Caco-2 (cell line): ENCODE measurements at regions not wholly inside any gene's neighbourhood (a gene's known extent, or its start where the extent isn't known, plus 50 kb on each side); places are given as distances from the start of the nearest gene placed in this dataset.

Experiments
- BruUV-seq: library from RNA; stranded (reverse); fragments of 400-500 nt; replicated peaks from 2 replicates; lab custom pipeline; 2021; lab: Mats Ljungman, UMichigan
- CTCF ChIA-PET: fragments of 300-600 bp; sonication (Branson Sonifier 250); formaldehyde crosslinking; loops from one replicate; lab custom pipeline; 2022; ENCODE audit warnings: antibody characterized with exemption; lab: Charles Lee
- POLR2A ChIA-PET: fragments of 300-600 bp; sonication (Branson Sonifier 250); formaldehyde crosslinking; loops from one replicate; lab custom pipeline; 2022; ENCODE audit warnings: antibody characterized with exemption; lab: Charles Lee
- DNase-seq, 2 experiments: peaks; one replicate each; pipeline versions ENCODE4 v3.0.0 to v3.0.0-alpha.2; 2020 to 2022
- H3K27me3 ChIP-seq: replicated peaks from 2 replicates; pipeline ENCODE4 v1.6.0; 2011; ENCODE audit warnings: low read length; ENCODE audit not compliant: control insufficient read depth, insufficient read depth
- H3K36me3 ChIP-seq: 2 replicates; pipeline ENCODE4 v1.5.1; 2011; ENCODE audit warnings: low read length; ENCODE audit not compliant: control insufficient read depth, insufficient read depth
- H3K4me1 ChIP-seq: fragments of 250-450 bp; sonication (Bioruptor Pico); 2 replicates; pipeline ENCODE4 v1.5.1; 2020; ENCODE audit warnings: mild to moderate bottlenecking
- H3K4me3 ChIP-seq: 2 replicates; pipeline ENCODE4 v1.5.1; 2011; ENCODE audit warnings: low read depth, mild to moderate bottlenecking, control low read depth, low read length
- H3K9me3 ChIP-seq: fragments of 250-450 bp; sonication (Bioruptor Pico); 2 replicates; pipeline ENCODE4 v1.5.1; 2020; ENCODE audit warnings: mild to moderate bottlenecking, moderate library complexity
- H3K27ac Mint-ChIP-seq: one replicate; pipeline ENCODE4 v1.8.0; 2022; ENCODE audit warnings: mixed read lengths; ENCODE audit not compliant: unreplicated experiment
- H3K27me3 Mint-ChIP-seq: one replicate; pipeline ENCODE4 v1.8.0; 2022; ENCODE audit warnings: mixed read lengths; ENCODE audit not compliant: insufficient read depth, unreplicated experiment
- H3K36me3 Mint-ChIP-seq: one replicate; pipeline ENCODE4 v1.8.0; 2022; ENCODE audit warnings: mild to moderate bottlenecking, mixed read lengths; ENCODE audit not compliant: insufficient read depth, unreplicated experiment
- H3K4me1 Mint-ChIP-seq: one replicate; pipeline ENCODE4 v1.8.0; 2022; ENCODE audit warnings: low read depth, mixed read lengths; ENCODE audit not compliant: unreplicated experiment
- H3K4me3 Mint-ChIP-seq: one replicate; pipeline ENCODE4 v1.8.0; 2022; ENCODE audit warnings: mild to moderate bottlenecking, moderate library complexity, mixed read lengths; ENCODE audit not compliant: unreplicated experiment
- H3K9me3 Mint-ChIP-seq: one replicate; pipeline ENCODE4 v1.8.0; 2022; ENCODE audit warnings: mixed read lengths; ENCODE audit not compliant: unreplicated experiment
- intact Hi-C: fragments of 100-400 bp; cut with micrococcal nuclease; formaldehyde crosslinking; loops from one replicate; pipeline ENCODE4 v1.10.0; 2022; ENCODE audit not compliant: unreplicated experiment
- TF ChIP-seq, protein P1 (sequence below), 2 experiments: fragments of 200-600 bp in 1 of 2; IDR thresholded peaks; 1 replicate in 1 of 2; 2 replicates in 1 of 2; pipeline versions ENCODE4 v1.5.1 to v1.8.0; 2011 to 2022; ENCODE audit warnings: antibody characterized with exemption in 1 of 2, control low read depth in 1 of 2, inconsistent platforms in 1 of 2, low read depth in 1 of 2, low read length in 1 of 2, mild to moderate bottlenecking in 1 of 2, moderate library complexity in 1 of 2; ENCODE audit not compliant: insufficient read depth in 1 of 2, severe bottlenecking in 1 of 2, unreplicated experiment in 1 of 2

DNA sequence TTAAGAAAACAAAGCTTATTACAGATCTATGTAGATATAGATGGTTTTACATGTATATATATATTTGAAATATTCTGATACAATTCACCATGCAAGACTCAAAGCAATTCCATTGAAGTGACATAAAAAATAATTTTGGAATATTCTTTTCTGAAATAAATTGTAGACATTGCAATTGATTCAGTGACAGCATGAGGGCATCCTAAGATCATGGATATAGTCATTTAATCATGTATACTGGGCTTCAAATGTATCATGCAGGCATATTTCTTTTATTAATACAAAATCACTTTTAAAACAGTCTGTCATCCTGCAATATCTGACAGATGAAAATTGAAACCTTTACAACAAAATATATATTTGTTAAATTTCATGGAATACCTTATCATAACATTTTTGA is 286.7 kb upstream of the SLITRK6 start:
- Mint-ChIP-seq H3K9me3 (no peaks in the 10 kb centered on the region), H3K27me3 (no peaks in the 10 kb centered on the region), H3K4me3 (no peak overlapping the region), H3K27ac (no peak overlapping the region), H3K4me1 (no peaks in the 10 kb centered on the region), H3K36me3 (no peaks in the 10 kb centered on the region)
- Histone ChIP-seq H3K4me1 (no peaks in the 10 kb centered on the region), H3K36me3 (no peaks in the 10 kb centered on the region), H3K9me3 (no peaks in the 10 kb centered on the region), H3K27me3 (no peaks in the 10 kb centered on the region), H3K4me3 (no peak overlapping the region)
- intact Hi-C loops: no loop called here
- BruUV-seq: no TSS peak
- DNase-seq: no peak
- POLR2A ChIA-PET: no interaction called here
- TF ChIP-seq, protein P1, sequence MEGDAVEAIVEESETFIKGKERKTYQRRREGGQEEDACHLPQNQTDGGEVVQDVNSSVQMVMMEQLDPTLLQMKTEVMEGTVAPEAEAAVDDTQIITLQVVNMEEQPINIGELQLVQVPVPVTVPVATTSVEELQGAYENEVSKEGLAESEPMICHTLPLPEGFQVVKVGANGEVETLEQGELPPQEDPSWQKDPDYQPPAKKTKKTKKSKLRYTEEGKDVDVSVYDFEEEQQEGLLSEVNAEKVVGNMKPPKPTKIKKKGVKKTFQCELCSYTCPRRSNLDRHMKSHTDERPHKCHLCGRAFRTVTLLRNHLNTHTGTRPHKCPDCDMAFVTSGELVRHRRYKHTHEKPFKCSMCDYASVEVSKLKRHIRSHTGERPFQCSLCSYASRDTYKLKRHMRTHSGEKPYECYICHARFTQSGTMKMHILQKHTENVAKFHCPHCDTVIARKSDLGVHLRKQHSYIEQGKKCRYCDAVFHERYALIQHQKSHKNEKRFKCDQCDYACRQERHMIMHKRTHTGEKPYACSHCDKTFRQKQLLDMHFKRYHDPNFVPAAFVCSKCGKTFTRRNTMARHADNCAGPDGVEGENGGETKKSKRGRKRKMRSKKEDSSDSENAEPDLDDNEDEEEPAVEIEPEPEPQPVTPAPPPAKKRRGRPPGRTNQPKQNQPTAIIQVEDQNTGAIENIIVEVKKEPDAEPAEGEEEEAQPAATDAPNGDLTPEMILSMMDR (IDR thresholded peaks at IDR 0.05; ENCODE audit: insufficient read depth in 1 of 2, low read depth in 1 of 2, low read length in 1 of 2, severe bottlenecking in 1 of 2, unreplicated experiment in 1 of 2): no peak
- CTCF ChIA-PET: interaction anchor here (0.7 kb wide), 1 partner anchor 118 kb away, joined by 3 read pairs; no protein-coding TSS in a partner anchor

DNA sequence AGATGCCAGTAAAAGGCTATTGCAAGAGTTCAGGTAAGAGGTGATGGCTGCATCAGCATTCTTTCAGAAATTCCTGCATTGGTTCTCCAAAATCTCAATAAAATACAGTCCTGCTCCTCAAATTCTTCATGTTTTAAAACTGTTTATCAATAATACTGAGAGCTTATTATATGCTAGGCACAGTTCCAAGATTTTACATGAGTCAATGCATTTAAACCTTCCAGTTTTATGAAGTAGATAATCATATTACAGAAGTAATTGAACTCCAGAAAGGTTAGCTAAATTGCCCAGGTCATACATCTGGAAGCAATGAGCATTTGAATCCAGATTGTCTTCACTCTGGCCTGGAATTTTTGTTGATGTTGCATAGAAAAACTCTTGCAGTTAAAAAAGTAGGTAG is 282.9 kb upstream of the SLITRK6 start:
- H3K27ac Mint-ChIP-seq: no peak overlapping the region
- Histone ChIP-seq H3K36me3 (no peaks in the 10 kb centered on the region), H3K27me3 (no peaks in the 10 kb centered on the region), H3K9me3 (no peaks in the 10 kb centered on the region), H3K4me1 (no peaks in the 10 kb centered on the region), H3K4me3 (no peak overlapping the region)
- POLR2A ChIA-PET: no interaction called here
- no peak for DNase-seq
- H3K4me1 Mint-ChIP-seq: no peaks in the 10 kb centered on the region
- CTCF ChIA-PET: no interaction called here
- TF ChIP-seq, protein P1 (IDR thresholded peaks at IDR 0.05; ENCODE audit: insufficient read depth in 1 of 2, low read depth in 1 of 2, low read length in 1 of 2, severe bottlenecking in 1 of 2, unreplicated experiment in 1 of 2): no peak
- H3K4me3 Mint-ChIP-seq: no peak overlapping the region
- BruUV-seq: no TSS peak
- H3K27me3 Mint-ChIP-seq: no peaks in the 10 kb centered on the region
- no peaks in the 10 kb centered on the region for H3K9me3 Mint-ChIP-seq
- no peaks in the 10 kb centered on the region for H3K36me3 Mint-ChIP-seq
- intact Hi-C loops: no loop called here

DNA sequence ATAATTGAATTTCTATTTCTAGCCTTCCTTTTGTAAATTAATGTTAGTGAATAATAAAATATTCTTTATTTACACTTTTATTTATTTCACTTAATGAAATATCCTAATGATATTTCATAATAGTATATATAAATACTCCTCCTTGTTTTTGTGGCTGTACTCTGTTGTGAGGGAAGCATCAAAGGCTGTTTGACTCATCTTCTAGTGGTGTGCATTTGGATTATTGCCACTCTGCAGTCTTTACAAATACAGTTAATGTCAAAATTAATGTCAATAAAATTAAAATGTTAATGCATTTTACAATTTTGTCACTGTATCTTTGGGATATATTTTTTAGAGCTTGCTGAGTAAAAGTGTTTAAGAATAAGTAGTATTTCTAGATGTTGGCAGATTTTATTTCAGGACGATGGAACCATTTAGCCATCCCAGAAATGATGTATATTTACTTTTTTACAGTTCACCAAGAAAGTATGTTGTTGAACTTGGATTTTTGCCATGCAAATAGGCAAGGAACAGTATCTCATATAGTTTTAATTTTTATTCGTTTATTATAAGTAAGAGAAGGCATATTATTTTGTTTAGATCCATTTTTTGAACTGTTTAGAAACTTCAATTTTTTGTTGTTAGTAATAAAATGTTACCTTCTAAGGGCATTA is 281.2 kb upstream of the SLITRK6 start:
- no peaks in the 10 kb centered on the region for H3K36me3 Mint-ChIP-seq
- no peaks in the 10 kb centered on the region for H3K9me3 Mint-ChIP-seq
- ChIA-PET POLR2A (no interaction called here), CTCF (no interaction called here)
- no peak overlapping the region for H3K4me3 Mint-ChIP-seq
- H3K4me1 Mint-ChIP-seq: no peaks in the 10 kb centered on the region
- H3K27ac Mint-ChIP-seq: no peak overlapping the region
- no peak for DNase-seq
- no TSS peak for BruUV-seq
- Histone ChIP-seq H3K4me3 (no peak overlapping the region), H3K27me3 (no peaks in the 10 kb centered on the region), H3K36me3 (no peaks in the 10 kb centered on the region), H3K9me3 (no peaks in the 10 kb centered on the region), H3K4me1 (no peaks in the 10 kb centered on the region)
- H3K27me3 Mint-ChIP-seq: no peaks in the 10 kb centered on the region
- TF ChIP-seq, protein P1 (IDR thresholded peaks at IDR 0.05; ENCODE audit: insufficient read depth in 1 of 2, low read depth in 1 of 2, low read length in 1 of 2, severe bottlenecking in 1 of 2, unreplicated experiment in 1 of 2): no peak
- intact Hi-C loops: no loop called here
